CD4-positive, alpha-beta T cell (primary cell): ENCODE measurements at regions not wholly inside any gene's neighbourhood (a gene's known extent, or its start where the extent isn't known, plus 50 kb on each side); places are given as distances from the start of the nearest gene placed in this dataset.

Experiments
- ATAC-seq: fragments of 200-7000 bp; cut with Tn5 transposase; one replicate; pipeline ENCODE4 v1.10.0; 2022; ENCODE audit warnings: mild to moderate bottlenecking; ENCODE audit not compliant: poor library complexity
- CTCF ChIA-PET: fragments of 350-600 bp; sonication (Branson Sonifier 250); formaldehyde crosslinking; loops from one replicate; lab custom pipeline; 2021; ENCODE audit warnings: antibody characterized with exemption, inconsistent platforms; lab: Charles Lee
- POLR2A ChIA-PET: fragments of 350-600 bp; sonication (Branson Sonifier 250); formaldehyde crosslinking; loops from one replicate; lab custom pipeline; 2021; ENCODE audit warnings: antibody characterized with exemption, inconsistent platforms; lab: Charles Lee
- DNase-seq, 14 experiments: peaks; one replicate each; pipeline ENCODE4 v3.0.0-alpha.2; 2013 to 2020; ENCODE audit warnings: mixed read lengths in 2 of 14
- H3K27ac ChIP-seq, 2 donors: one replicate each; pipeline versions ENCODE4 v1.5.1 to v1.7.0; 2013; ENCODE audit warnings: low read length in 2 of 2, low read depth in 1 of 2, mild to moderate bottlenecking in 1 of 2
- H3K27me3 ChIP-seq, 2 experiments: 1 replicate in 1 of 2; 2 replicates in 1 of 2; pipeline versions ENCODE4 v1.6.1 to v1.7.0; 2013; ENCODE audit warnings: low read length in 2 of 2, control low read depth in 1 of 2, mild to moderate bottlenecking in 1 of 2, moderate library complexity in 1 of 2; ENCODE audit not compliant: insufficient read depth in 2 of 2, control insufficient read depth in 1 of 2
- H3K36me3 ChIP-seq: one replicate; pipeline ENCODE4 v1.6.1; 2013; ENCODE audit warnings: low read length, control low read depth; ENCODE audit not compliant: insufficient read depth
- H3K4me1 ChIP-seq: one replicate; pipeline ENCODE4 v1.6.1; 2013; ENCODE audit warnings: low read length, control low read depth; ENCODE audit not compliant: insufficient read depth
- H3K4me3 ChIP-seq: one replicate; pipeline ENCODE4 v1.5.1; 2013; ENCODE audit warnings: mild to moderate bottlenecking, low read length, moderate library complexity
- H3K9me3 ChIP-seq, 2 experiments: 1 replicate in 1 of 2; 2 replicates in 1 of 2; pipeline versions ENCODE4 v1.6.1 to v1.7.0; 2013; ENCODE audit warnings: low read length in 2 of 2, mild to moderate bottlenecking in 2 of 2, control low read depth in 1 of 2, moderate library complexity in 1 of 2; ENCODE audit not compliant: control insufficient read depth in 1 of 2, insufficient read depth in 1 of 2
- H3K27ac Mint-ChIP-seq: one replicate; pipeline ENCODE4 v1.8.0; 2020; ENCODE audit warnings: mixed read lengths
- H3K27me3 Mint-ChIP-seq: one replicate; pipeline ENCODE4 v1.8.0; 2021; ENCODE audit warnings: mixed read lengths
- H3K36me3 Mint-ChIP-seq: one replicate; pipeline ENCODE4 v1.8.0; 2021; ENCODE audit warnings: low read depth, mixed read lengths
- H3K4me1 Mint-ChIP-seq: one replicate; pipeline ENCODE4 v1.8.0; 2021; ENCODE audit warnings: low read depth, mixed read lengths
- H3K4me3 Mint-ChIP-seq: one replicate; pipeline ENCODE4 v1.8.0; 2020; ENCODE audit warnings: mild to moderate bottlenecking, mixed read lengths
- H3K9me3 Mint-ChIP-seq: one replicate; pipeline ENCODE4 v1.8.0; 2020; ENCODE audit warnings: mixed read lengths
- CTCF ChIP-seq: fragments of 200-600 bp; IDR thresholded peaks from one replicate; pipeline ENCODE4 v1.8.0; 2022; ENCODE audit warnings: antibody characterized with exemption, mild to moderate bottlenecking
- intact Hi-C, 2 experiments: fragments of 100-400 bp; cut with DNase I in 1 of 2; cut with micrococcal nuclease in 1 of 2; formaldehyde crosslinking; loops; one replicate each; pipeline versions ENCODE4 v1.15.1 to v1.9.0; 2023 to 2025; cut with DNase I, micrococcal nuclease

GRCh38 chr10:78524342-78524741 is 490.7 kb downstream of the RPS24 start:
- Histone ChIP-seq H3K36me3 (no peaks in the 10 kb centered on the region), H3K27ac (no peak overlapping the region), H3K4me3 (no peak overlapping the region), H3K4me1 (no peaks in the 10 kb centered on the region), H3K9me3 (no peaks in the 10 kb centered on the region), H3K27me3 (no peaks in the 10 kb centered on the region)
- Mint-ChIP-seq H3K27ac (no peak overlapping the region), H3K36me3 (no peaks in the 10 kb centered on the region), H3K9me3 (no peaks in the 10 kb centered on the region), H3K4me1 (peaks cover 7% of the 10 kb centered on the region), H3K27me3 (no peaks in the 10 kb centered on the region), H3K4me3 (no peak overlapping the region)
- DNase-seq = no peak
- CTCF ChIA-PET = no interaction called here
- ATAC-seq = no peak
- no peak for TF ChIP-seq CTCF
- POLR2A ChIA-PET = no interaction called here
- intact Hi-C loops = no loop called here

- Mint-ChIP-seq H3K4me1 (peaks cover 7% of the 10 kb centered on the region), H3K9me3 (no peaks in the 10 kb centered on the region), H3K4me3 (no peak overlapping the region), H3K27me3 (no peaks in the 10 kb centered on the region), H3K36me3 (no peaks in the 10 kb centered on the region), H3K27ac (no peak overlapping the region)
- ATAC-seq (no peak), DNase-seq (no peak)
- intact Hi-C loops = no loop called here
- TF ChIP-seq CTCF = no peak
- no peaks in the 10 kb centered on the region for H3K9me3 ChIP-seq
- CTCF ChIA-PET = no interaction called here
- no peaks in the 10 kb centered on the region for H3K27me3 ChIP-seq
- H3K36me3 ChIP-seq = no peaks in the 10 kb centered on the region
- no peak overlapping the region for H3K4me3 ChIP-seq
- POLR2A ChIA-PET = no interaction called here
- no peaks in the 10 kb centered on the region for H3K4me1 ChIP-seq
- H3K27ac ChIP-seq = no peak overlapping the region
These were observed 491.3 kb downstream of the RPS24 start for GRCh38 chr10:78524941-78525340.

- no peak overlapping the region for H3K27ac Mint-ChIP-seq
- CTCF ChIA-PET = no interaction called here
These were observed 492.7 kb downstream of the RPS24 start for GRCh38 chr10:78526347-78526746.

More at GRCh38 chr10:78526347-78526746, 492.7 kb downstream of the RPS24 start:
- no peaks in the 10 kb centered on the region for H3K4me1 ChIP-seq
- H3K4me1 Mint-ChIP-seq = no peaks in the 10 kb centered on the region
- no peaks in the 10 kb centered on the region for H3K27me3 Mint-ChIP-seq
- no peaks in the 10 kb centered on the region for H3K9me3 ChIP-seq
- H3K36me3 Mint-ChIP-seq = no peaks in the 10 kb centered on the region
- H3K4me3 ChIP-seq = no peak overlapping the region
- no peak overlapping the region for H3K4me3 Mint-ChIP-seq
- no peaks in the 10 kb centered on the region for H3K36me3 ChIP-seq
- DNase-seq = no peak
- intact Hi-C loops = no loop called here
- no peaks in the 10 kb centered on the region for H3K9me3 Mint-ChIP-seq
- no peak for TF ChIP-seq CTCF
- peaks cover 0 to 2% of the 10 kb centered on the region in 2 experiments for H3K27me3 ChIP-seq
- no peak for ATAC-seq
- POLR2A ChIA-PET = no interaction called here
- no peak overlapping the region for H3K27ac ChIP-seq
